ENCODE measurements at regions not wholly inside any gene's neighbourhood (a gene's known extent, or its start where the extent isn't known, plus 50 kb on each side); places are given as distances from the start of the nearest gene placed in this dataset.

- TF ChIP-seq ZNF280D (tag by site-specific recombination; IDR thresholded peaks at IDR 0.05): no peak
- no peak for TF ChIP-seq ZNF571 (tag by site-specific recombination; IDR thresholded peaks at IDR 0.05)
- TF ChIP-seq ZNF157 (tag by site-specific recombination; IDR thresholded peaks at IDR 0.05): no peak
- TF ChIP-seq ZNF433 (tag by site-specific recombination; IDR thresholded peaks at IDR 0.05; ENCODE audit: low read depth): no peak
These were observed 68.8 kb downstream of the PCDH18 start (continued) for GRCh38 chr4:137463377-137464003.

- Histone ChIP-seq H3K36me3 (ENCODE audit: control insufficient read depth in 2 of 2, insufficient read depth in 1 of 2, low read length in 2 of 2) (no peaks in the 10 kb centered on the region), H3K4me3 (ENCODE audit: low read depth, low read length) (no peak overlapping the region), H3K4me1 (ENCODE audit: control insufficient read depth, insufficient read depth, low read length) (no peaks in the 10 kb centered on the region), H3K27ac (ENCODE audit: extremely low read depth, low read depth, low read length) (no peak overlapping the region), H3K9me3 (ENCODE audit: control insufficient read depth, insufficient read depth, low read depth, low read length) (no peaks in the 10 kb centered on the region)
- no peak for TF ChIP-seq ZNF449 (tag by site-specific recombination; IDR thresholded peaks at IDR 0.05)
- TF ChIP-seq ZBTB26 (tag by site-specific recombination; optimal IDR thresholded peaks at IDR 0.05): no peak
- no peak for TF ChIP-seq WT1 (tag by site-specific recombination; IDR thresholded peaks at IDR 0.05)
- no peak for TF ChIP-seq ZSCAN4 (tag by site-specific recombination; IDR thresholded peaks at IDR 0.05)
- no peak for TF ChIP-seq PRDM10 (tag by site-specific recombination; IDR thresholded peaks at IDR 0.05)
- no peak for TF ChIP-seq ZNF626 (tag by site-specific recombination; IDR thresholded peaks at IDR 0.05)
- TF ChIP-seq CTCF (tag by site-specific recombination; IDR thresholded peaks at IDR 0.05): no peak
- no peak for TF ChIP-seq BCL11A (tag by site-specific recombination; IDR thresholded peaks at IDR 0.05; ENCODE audit: low read depth)
- TF ChIP-seq ZSCAN30 (tag by site-specific recombination; IDR thresholded peaks at IDR 0.05): no peak
- TF ChIP-seq ZNF521 (tag by site-specific recombination; IDR thresholded peaks at IDR 0.05): no peak
- TF ChIP-seq GLI2 (tag by site-specific recombination; IDR thresholded peaks at IDR 0.05; ENCODE audit: borderline replicate concordance, low read depth): no peak
- TF ChIP-seq PRDM1 (tag by site-specific recombination; IDR thresholded peaks at IDR 0.05): no peak
- TF ChIP-seq ZNF621 (tag by site-specific recombination; IDR thresholded peaks at IDR 0.05): no peak
- no peak for TF ChIP-seq ZSCAN23 (tag by site-specific recombination; IDR thresholded peaks at IDR 0.05)
- no peak for TF ChIP-seq ZNF416 (tag by site-specific recombination; IDR thresholded peaks at IDR 0.05)
- TF ChIP-seq ZBTB1 (tag by site-specific recombination; IDR thresholded peaks at IDR 0.05): no peak
- no peak for TF ChIP-seq SP2 (tag by site-specific recombination; IDR thresholded peaks at IDR 0.05)
- TF ChIP-seq ZNF707 (tag by site-specific recombination; IDR thresholded peaks at IDR 0.05): no peak
- ChIA-PET POLR2A (no interaction called here), CTCF (interaction anchor here (0.6 kb wide), 2 partner anchors 79 to 323 kb away, joined by 3 read pairs; no protein-coding TSS in a partner anchor)
These were observed 76.5 kb downstream of the PCDH18 start for GRCh38 chr4:137455647-137456321.
